ENCODE measurements at regions not wholly inside any gene's neighbourhood (a gene's known extent, or its start where the extent isn't known, plus 50 kb on each side); places are given as distances from the start of the nearest gene placed in this dataset.

GRCh38 chr10:8182806-8183205 is 128.3 kb downstream of the GATA3 start:
- Histone ChIP-seq H3K79me1 (ENCODE audit: low read length) (no peaks in the 10 kb centered on the region), H3K18ac (ENCODE audit: low read length) (no peak overlapping the region), H2BK5ac (ENCODE audit: low read depth, low read length, poor library complexity) (no peak overlapping the region), H2BK120ac (ENCODE audit: insufficient read depth, low read length, poor library complexity) (no peak overlapping the region), H3K9ac (ENCODE audit: low read length) (no peak overlapping the region), H4K8ac (ENCODE audit: low read depth, low read length) (no peak overlapping the region), H2AFZ (ENCODE audit: insufficient read depth, low read length, poor library complexity) (no peak overlapping the region), H3K14ac (ENCODE audit: low read length) (no peak overlapping the region), H3K27ac (ENCODE audit: low read depth, low read length) (no peak overlapping the region), H3K4me3 (ENCODE audit: low read depth, low read length) (no peak overlapping the region), H3K4me2 (ENCODE audit: low read length) (no peak overlapping the region), H3K36me3 (ENCODE audit: control insufficient read depth in 1 of 2, insufficient read depth in 2 of 2, low read length in 2 of 2) (no peaks in the 10 kb centered on the region), H2AK5ac (ENCODE audit: low read length) (no peak overlapping the region), H3K27me3 (ENCODE audit: insufficient read depth, low read length) (no peaks in the 10 kb centered on the region), H4K12ac (ENCODE audit: low read depth, low read length) (no peak overlapping the region), H4K91ac (ENCODE audit: low read depth, low read length) (no peak overlapping the region), H3K9me3 (ENCODE audit: insufficient read depth, low read depth, low read length) (no peaks in the 10 kb centered on the region), H3K4ac (ENCODE audit: low read depth, low read length) (no peak overlapping the region), H3K79me2 (ENCODE audit: control insufficient read depth, insufficient read depth, low read length, poor library complexity) (no peaks in the 10 kb centered on the region), H3K23ac (ENCODE audit: low read length) (no peak overlapping the region), H2BK12ac (ENCODE audit: low read length) (no peak overlapping the region), H3K4me1 (ENCODE audit: control insufficient read depth in 1 of 2, insufficient read depth in 2 of 2, low read length in 2 of 2) (peaks cover 0 to 2% of the 10 kb centered on the region in 2 experiments)
- peak in 1 of 2 donors; percentile 76 for DNase-seq
- no CpG with 5 or more reads among the region's 3 CpGs for WGBS (ENCODE audit: extremely low coverage, insufficient coverage, insufficient read length)

DNA sequence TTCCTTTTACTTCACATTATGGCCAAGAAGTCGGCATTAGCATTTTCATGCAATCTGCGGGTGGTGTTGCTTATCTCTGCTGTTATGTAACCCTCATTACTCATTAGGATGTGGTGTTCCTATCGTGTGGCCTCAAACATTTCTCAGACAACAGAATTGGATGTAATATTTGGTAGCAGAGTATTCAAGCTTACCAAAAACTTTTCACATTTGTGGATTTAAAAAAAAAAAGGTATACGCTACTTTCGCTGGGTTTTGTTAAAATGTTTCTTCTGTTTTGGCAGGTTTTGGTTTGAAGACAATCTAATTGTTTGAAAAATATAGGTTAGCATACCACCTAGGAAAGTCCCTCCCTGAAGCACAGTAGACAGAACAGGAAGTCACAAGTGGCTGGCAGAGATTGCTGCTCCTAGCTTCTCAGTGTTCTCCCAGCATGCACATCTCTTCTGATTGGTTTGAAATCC is 128.8 kb downstream of the GATA3 start:
- no peak overlapping the region for H3K9ac ChIP-seq (ENCODE audit: low read length)
- H4K12ac ChIP-seq (ENCODE audit: low read depth, low read length), result no peak overlapping the region
- peaks cover 0 to 2% of the 10 kb centered on the region in 2 experiments for H3K4me1 ChIP-seq (ENCODE audit: control insufficient read depth in 1 of 2, insufficient read depth in 2 of 2, low read length in 2 of 2)
- H3K79me2 ChIP-seq (ENCODE audit: control insufficient read depth, insufficient read depth, low read length, poor library complexity), result no peaks in the 10 kb centered on the region
- no peak overlapping the region for H4K8ac ChIP-seq (ENCODE audit: low read depth, low read length)
- no peak overlapping the region for H3K4me3 ChIP-seq (ENCODE audit: low read depth, low read length)
- peak overlapping the region; percentile 11 for H4K91ac ChIP-seq (ENCODE audit: low read depth, low read length)
- no peaks in the 10 kb centered on the region for H3K79me1 ChIP-seq (ENCODE audit: low read length)
- H3K9me3 ChIP-seq (ENCODE audit: insufficient read depth, low read depth, low read length), result no peaks in the 10 kb centered on the region
- H3K4me2 ChIP-seq (ENCODE audit: low read length), result no peak overlapping the region
- DNase-seq, result peak; percentile 86 to 95
- H3K18ac ChIP-seq (ENCODE audit: low read length), result no peak overlapping the region
- H3K27me3 ChIP-seq (ENCODE audit: insufficient read depth, low read length), result no peaks in the 10 kb centered on the region
- no peak overlapping the region for H3K4ac ChIP-seq (ENCODE audit: low read depth, low read length)
- H3K14ac ChIP-seq (ENCODE audit: low read length), result no peak overlapping the region
- no peak overlapping the region for H3K23ac ChIP-seq (ENCODE audit: low read length)
- no peak overlapping the region for H2BK120ac ChIP-seq (ENCODE audit: insufficient read depth, low read length, poor library complexity)
- WGBS (ENCODE audit: extremely low coverage, insufficient coverage, insufficient read length), result no CpG with 5 or more reads among the region's 5 CpGs
- H2BK12ac ChIP-seq (ENCODE audit: low read length), result no peak overlapping the region
- H2BK5ac ChIP-seq (ENCODE audit: low read depth, low read length, poor library complexity), result no peak overlapping the region
- H2AFZ ChIP-seq (ENCODE audit: insufficient read depth, low read length, poor library complexity), result no peak overlapping the region
- H3K27ac ChIP-seq (ENCODE audit: low read depth, low read length), result no peak overlapping the region
- no peak overlapping the region for H2AK5ac ChIP-seq (ENCODE audit: low read length)
- H3K36me3 ChIP-seq (ENCODE audit: control insufficient read depth in 1 of 2, insufficient read depth in 2 of 2, low read length in 2 of 2), result no peaks in the 10 kb centered on the region

DNA sequence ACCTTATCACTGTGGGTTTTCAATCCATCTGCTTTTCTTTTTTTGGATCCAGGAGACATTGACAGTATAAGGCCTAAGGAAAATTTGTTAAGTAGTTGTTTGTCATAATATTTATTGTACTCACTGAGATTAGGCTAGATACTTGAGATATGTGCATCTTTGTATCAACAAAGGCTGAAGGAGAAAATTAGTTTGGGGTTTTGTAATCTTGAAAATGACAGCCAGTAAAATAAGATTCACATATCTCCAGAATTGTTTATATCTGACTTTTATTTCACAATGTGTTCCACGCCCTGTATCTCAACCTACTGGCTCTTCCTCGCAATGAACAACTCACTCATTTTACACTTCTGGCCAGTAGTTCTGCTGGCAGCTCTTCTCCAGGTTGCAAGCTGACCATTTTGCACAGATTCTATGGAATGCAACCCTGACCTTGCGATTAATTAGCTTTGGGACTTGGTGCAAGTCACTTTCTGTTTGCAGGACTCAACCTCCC is 132.7 kb downstream of the GATA3 start:
- no peak overlapping the region for H3K4ac ChIP-seq (ENCODE audit: low read depth, low read length)
- H4K8ac ChIP-seq (ENCODE audit: low read depth, low read length), result no peak overlapping the region
- H4K12ac ChIP-seq (ENCODE audit: low read depth, low read length), result no peak overlapping the region
- no peak overlapping the region for H3K9ac ChIP-seq (ENCODE audit: low read length)
- H2AK5ac ChIP-seq (ENCODE audit: low read length), result no peak overlapping the region
- no CpG with 5 or more reads among the region's 3 CpGs for WGBS (ENCODE audit: extremely low coverage, insufficient coverage, insufficient read length)
- H2BK5ac ChIP-seq (ENCODE audit: low read depth, low read length, poor library complexity), result no peak overlapping the region
- no peak overlapping the region for H3K18ac ChIP-seq (ENCODE audit: low read length)
- no peaks in the 10 kb centered on the region for H3K79me2 ChIP-seq (ENCODE audit: control insufficient read depth, insufficient read depth, low read length, poor library complexity)
- H3K36me3 ChIP-seq (ENCODE audit: control insufficient read depth in 1 of 2, insufficient read depth in 2 of 2, low read length in 2 of 2), result no peaks in the 10 kb centered on the region
- no peak overlapping the region for H4K91ac ChIP-seq (ENCODE audit: low read depth, low read length)
- H3K27me3 ChIP-seq (ENCODE audit: insufficient read depth, low read length), result no peaks in the 10 kb centered on the region
- H3K4me1 ChIP-seq (ENCODE audit: control insufficient read depth in 1 of 2, insufficient read depth in 2 of 2, low read length in 2 of 2), result peaks cover 0 to 2% of the 10 kb centered on the region in 2 experiments
- H3K23ac ChIP-seq (ENCODE audit: low read length), result no peak overlapping the region
- no peak overlapping the region for H3K4me2 ChIP-seq (ENCODE audit: low read length)
- H3K79me1 ChIP-seq (ENCODE audit: low read length), result peaks cover 4% of the 10 kb centered on the region
- H3K9me3 ChIP-seq (ENCODE audit: insufficient read depth, low read depth, low read length), result no peaks in the 10 kb centered on the region
- H3K14ac ChIP-seq (ENCODE audit: low read length), result no peak overlapping the region
- no peak overlapping the region for H3K27ac ChIP-seq (ENCODE audit: low read depth, low read length)
- H2AFZ ChIP-seq (ENCODE audit: insufficient read depth, low read length, poor library complexity), result no peak overlapping the region
- H2BK120ac ChIP-seq (ENCODE audit: insufficient read depth, low read length, poor library complexity), result no peak overlapping the region
- DNase-seq, result no peak
- H2BK12ac ChIP-seq (ENCODE audit: low read length), result no peak overlapping the region
- no peak overlapping the region for H3K4me3 ChIP-seq (ENCODE audit: low read depth, low read length)

DNA sequence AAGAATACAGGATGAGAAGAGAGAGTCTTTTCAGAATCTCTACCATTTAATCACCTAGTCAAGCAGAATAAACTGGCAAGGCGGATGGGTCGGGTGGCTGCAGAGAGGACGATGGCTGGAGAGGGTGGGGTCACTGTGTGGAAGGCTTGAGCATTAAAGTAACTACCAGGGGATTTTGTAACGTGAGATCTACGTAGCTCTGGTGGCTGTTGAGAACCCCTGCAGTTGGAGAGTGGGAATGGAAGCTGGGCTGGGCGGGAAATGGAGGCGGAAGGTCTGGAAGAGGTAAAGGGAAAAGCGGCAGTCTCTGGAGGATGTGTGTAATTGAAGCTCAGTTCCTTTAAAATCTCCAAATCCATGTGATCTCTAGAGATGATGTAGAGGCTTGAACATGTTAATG is 135.0 kb downstream of the GATA3 start:
- Histone ChIP-seq H3K4me2 (ENCODE audit: low read length) (no peak overlapping the region), H3K36me3 (ENCODE audit: control insufficient read depth in 1 of 2, insufficient read depth in 2 of 2, low read length in 2 of 2) (no peaks in the 10 kb centered on the region), H2BK120ac (ENCODE audit: insufficient read depth, low read length, poor library complexity) (no peak overlapping the region), H3K79me2 (ENCODE audit: control insufficient read depth, insufficient read depth, low read length, poor library complexity) (no peaks in the 10 kb centered on the region), H3K4ac (ENCODE audit: low read depth, low read length) (no peak overlapping the region), H2AK5ac (ENCODE audit: low read length) (no peak overlapping the region), H3K27me3 (ENCODE audit: insufficient read depth, low read length) (no peaks in the 10 kb centered on the region), H2BK5ac (ENCODE audit: low read depth, low read length, poor library complexity) (no peak overlapping the region), H4K12ac (ENCODE audit: low read depth, low read length) (no peak overlapping the region), H3K9ac (ENCODE audit: low read length) (no peak overlapping the region), H2AFZ (ENCODE audit: insufficient read depth, low read length, poor library complexity) (no peak overlapping the region), H4K8ac (ENCODE audit: low read depth, low read length) (no peak overlapping the region), H3K18ac (ENCODE audit: low read length) (no peak overlapping the region), H3K4me3 (ENCODE audit: low read depth, low read length) (no peak overlapping the region), H2BK12ac (ENCODE audit: low read length) (peak overlapping the region; percentile 12), H3K9me3 (ENCODE audit: insufficient read depth, low read depth, low read length) (no peaks in the 10 kb centered on the region), H3K79me1 (ENCODE audit: low read length) (peaks cover 10% of the 10 kb centered on the region), H3K23ac (ENCODE audit: low read length) (no peak overlapping the region), H3K27ac (ENCODE audit: low read depth, low read length) (no peak overlapping the region), H3K14ac (ENCODE audit: low read length) (no peak overlapping the region), H3K4me1 (ENCODE audit: control insufficient read depth in 1 of 2, insufficient read depth in 2 of 2, low read length in 2 of 2) (peaks cover 2 to 3% of the 10 kb centered on the region in 2 experiments), H4K91ac (ENCODE audit: low read depth, low read length) (no peak overlapping the region)
- WGBS (ENCODE audit: extremely low coverage, insufficient coverage, insufficient read length), result no CpG with 5 or more reads among the region's 8 CpGs
- DNase-seq, result no peak
